Stomach (tissue), 4 donors: ENCODE measurements at regions not wholly inside any gene's neighbourhood (a gene's known extent, or its start where the extent isn't known, plus 50 kb on each side); places are given as distances from the start of the nearest gene placed in this dataset.

Experiments
- CTCF ChIP-seq, 7 experiments: fragments of 450-650 bp in 4 of 7; fragments of 200-600 bp in 3 of 7; sonication (generic) in 3 of 7; IDR thresholded peaks; one replicate each; pipeline ENCODE4 v1.5.1; 2016 to 2019; ENCODE audit warnings: antibody characterized with exemption in 7 of 7, control low read depth in 2 of 7, mild to moderate bottlenecking in 1 of 7
- POLR2A ChIP-seq, 4 donors: fragments of 450-650 bp; IDR thresholded peaks; one replicate each; pipeline ENCODE4 v1.6.1; 2016; ENCODE audit warnings: antibody characterized with exemption in 4 of 4, control low read depth in 2 of 4, mild to moderate bottlenecking in 1 of 4, moderate library complexity in 1 of 4

GRCh38 chr6:45822246-45822812, 193.3 kb downstream of the CLIC5 start:
- TF ChIP-seq CTCF (IDR thresholded peaks at IDR 0.05) (no peak), POLR2A (IDR thresholded peaks at IDR 0.05) (no peak)
